ENCODE measurements at regions not wholly inside any gene's neighbourhood (a gene's known extent, or its start where the extent isn't known, plus 50 kb on each side); places are given as distances from the start of the nearest gene placed in this dataset.

GRCh38 chr20:24273251-24273650 lies 196.2 kb upstream of the SYNDIG1 start:
- DNase-seq (ENCODE audit: low read depth), result no peak

GRCh38 chr20:24261351-24261750 lies 208.1 kb upstream of the SYNDIG1 start:
- no peak for DNase-seq (ENCODE audit: low read depth)

- peak; percentile 42 for DNase-seq (ENCODE audit: low read depth)
Measured at GRCh38 chr20:24257171-24257570, 212.3 kb upstream of the SYNDIG1 start.

- no peak for DNase-seq (ENCODE audit: low read depth)
Measured at GRCh38 chr20:24256307-24256706, 213.1 kb upstream of the SYNDIG1 start.

- DNase-seq (ENCODE audit: low read depth), result no peak
Measured at GRCh38 chr20:24254480-24254879, 214.9 kb upstream of the SYNDIG1 start.

GRCh38 chr20:24253321-24253720 lies 216.1 kb upstream of the SYNDIG1 start:
- DNase-seq (ENCODE audit: low read depth), result no peak

- no peak for DNase-seq (ENCODE audit: low read depth)
Measured at GRCh38 chr20:24245094-24245493, 224.3 kb upstream of the SYNDIG1 start.

GRCh38 chr20:24242763-24243162 lies 226.7 kb upstream of the SYNDIG1 start:
- no peak for DNase-seq (ENCODE audit: low read depth)

- DNase-seq (ENCODE audit: low read depth), result no peak
Measured at GRCh38 chr20:24241466-24241865, 228.0 kb upstream of the SYNDIG1 start.

GRCh38 chr20:24236963-24237362 lies 232.5 kb upstream of the SYNDIG1 start:
- DNase-seq (ENCODE audit: low read depth), result no peak

- DNase-seq (ENCODE audit: low read depth), result no peak
Measured at GRCh38 chr20:24236201-24236600, 233.2 kb upstream of the SYNDIG1 start.

- DNase-seq (ENCODE audit: low read depth), result peak; percentile 2
Measured at GRCh38 chr20:24235296-24236175, 233.9 kb upstream of the SYNDIG1 start.

- DNase-seq (ENCODE audit: low read depth), result no peak
Measured at GRCh38 chr20:24227600-24227999, 239.0 kb upstream of the GGTLC1 start.

GRCh38 chr20:24212494-24212893 lies 223.9 kb upstream of the GGTLC1 start:
- DNase-seq (ENCODE audit: low read depth), result no peak

GRCh38 chr20:24211972-24212371 lies 223.4 kb upstream of the GGTLC1 start:
- DNase-seq (ENCODE audit: low read depth), result no peak

GRCh38 chr20:24210356-24210755 lies 221.8 kb upstream of the GGTLC1 start:
- no peak for DNase-seq (ENCODE audit: low read depth)

GRCh38 chr20:24208652-24209051 lies 220.1 kb upstream of the GGTLC1 start:
- peak; percentile 24 for DNase-seq (ENCODE audit: low read depth)

GRCh38 chr20:24207803-24208300 lies 219.3 kb upstream of the GGTLC1 start:
- DNase-seq (ENCODE audit: low read depth), result no peak

GRCh38 chr20:24206995-24207394 lies 218.4 kb upstream of the GGTLC1 start:
- DNase-seq (ENCODE audit: low read depth), result peak; percentile 41

- DNase-seq (ENCODE audit: low read depth), result no peak
Measured at GRCh38 chr20:24203526-24204183, 215.1 kb upstream of the GGTLC1 start.

GRCh38 chr20:24199501-24199900 lies 210.9 kb upstream of the GGTLC1 start:
- DNase-seq (ENCODE audit: low read depth), result no peak

- peak; percentile 34 for DNase-seq (ENCODE audit: low read depth)
Measured at GRCh38 chr20:24194143-24194542, 205.6 kb upstream of the GGTLC1 start.

GRCh38 chr20:24190905-24191304 lies 202.3 kb upstream of the GGTLC1 start:
- DNase-seq (ENCODE audit: low read depth), result no peak
